ENCODE measurements at regions not wholly inside any gene's neighbourhood (a gene's known extent, or its start where the extent isn't known, plus 50 kb on each side); places are given as distances from the start of the nearest gene placed in this dataset.

- Histone ChIP-seq H2AFZ (no peak overlapping the region), H3K27ac (no peak overlapping the region), H4K20me1 (ENCODE audit: insufficient read depth) (no peaks in the 10 kb centered on the region), H3K79me2 (ENCODE audit: insufficient read depth) (no peaks in the 10 kb centered on the region), H3K36me3 (ENCODE audit: low read depth) (no peaks in the 10 kb centered on the region), H3K9me3 (ENCODE audit: low read depth) (no peaks in the 10 kb centered on the region), H3K9ac (no peak overlapping the region), H3K4me2 (ENCODE audit: unreplicated experiment) (no peak overlapping the region), H3K4me1 (ENCODE audit: insufficient read depth) (no peaks in the 10 kb centered on the region), H3K9me2 (ENCODE audit: insufficient read depth) (no peaks in the 10 kb centered on the region), H3F3A (ENCODE audit: insufficient read depth) (no peaks in the 10 kb centered on the region), H3K4me3 (no peak overlapping the region), H3K27me3 (replicated peaks; ENCODE audit: insufficient read depth) (no peaks in the 10 kb centered on the region)
- in situ Hi-C loops (cut with MboI) = no loop called here
- DNase-seq = no peak
- no peak for TF ChIP-seq EZH2 (IDR thresholded peaks at IDR 0.05; ENCODE audit: insufficient read depth, poor library complexity, severe bottlenecking)
- TF ChIP-seq EZH2phosphoT487 (IDR thresholded peaks at IDR 0.05; ENCODE audit: insufficient read depth, low read depth) = no peak
- WGBS, 2 experiments (ENCODE audit: low coverage in 1 of 2, low lambda C conversion rate in 2 of 2, missing lambda C conversion rate in 2 of 2) = 66 to 78% methylated on average over 2 of the region's 2 CpGs
These were observed 637.1 kb upstream of the RIOK2 start for GRCh38 chr5:97820138-97820537.

- no peak for DNase-seq
- H3K9me2 ChIP-seq (ENCODE audit: insufficient read depth) = no peaks in the 10 kb centered on the region
These were observed 649.7 kb upstream of the RIOK2 start for GRCh38 chr5:97832645-97833296.

GRCh38 chr5:97834561-97834960 is 651.5 kb upstream of the RIOK2 start:
- peaks cover 8% of the 10 kb centered on the region for H3K27me3 ChIP-seq (replicated peaks; ENCODE audit: insufficient read depth)
- no peaks in the 10 kb centered on the region for H3K9me3 ChIP-seq (ENCODE audit: low read depth)
- H4K20me1 ChIP-seq (ENCODE audit: insufficient read depth) = no peaks in the 10 kb centered on the region
- H3K9ac ChIP-seq = no peak overlapping the region
- H3K79me2 ChIP-seq (ENCODE audit: insufficient read depth) = no peaks in the 10 kb centered on the region
- no peak overlapping the region for H3K4me3 ChIP-seq
- H2AFZ ChIP-seq = no peak overlapping the region
- no peak overlapping the region for H3K27ac ChIP-seq
- H3K4me2 ChIP-seq (ENCODE audit: unreplicated experiment) = no peak overlapping the region
- H3K36me3 ChIP-seq (ENCODE audit: low read depth) = no peaks in the 10 kb centered on the region
- no peaks in the 10 kb centered on the region for H3K9me2 ChIP-seq (ENCODE audit: insufficient read depth)
- WGBS, 2 experiments (ENCODE audit: low coverage in 1 of 2, low lambda C conversion rate in 2 of 2, missing lambda C conversion rate in 2 of 2) = 94 to 98% methylated on average over 1 of the region's 1 CpG
- no peak for DNase-seq
- in situ Hi-C loops (cut with MboI) = no loop called here
- H3F3A ChIP-seq (ENCODE audit: insufficient read depth) = peaks cover 4% of the 10 kb centered on the region; the same call in 1 of the 2 replicates
- no peak for TF ChIP-seq EZH2 (IDR thresholded peaks at IDR 0.05; ENCODE audit: insufficient read depth, poor library complexity, severe bottlenecking)
- no peak for TF ChIP-seq EZH2phosphoT487 (IDR thresholded peaks at IDR 0.05; ENCODE audit: insufficient read depth, low read depth)
- H3K4me1 ChIP-seq (ENCODE audit: insufficient read depth) = peaks cover 18% of the 10 kb centered on the region

More at GRCh38 chr5:97832645-97833296, 649.7 kb upstream of the RIOK2 start:
- 71 to 72% methylated on average over 2 of the region's 2 CpGs for WGBS, 2 experiments (ENCODE audit: low coverage in 1 of 2, low lambda C conversion rate in 2 of 2, missing lambda C conversion rate in 2 of 2)
- H2AFZ ChIP-seq = no peak overlapping the region
- H3K9me3 ChIP-seq (ENCODE audit: low read depth) = no peaks in the 10 kb centered on the region
- H3K4me3 ChIP-seq = no peak overlapping the region
- H3K79me2 ChIP-seq (ENCODE audit: insufficient read depth) = no peaks in the 10 kb centered on the region
- no peak for TF ChIP-seq EZH2 (IDR thresholded peaks at IDR 0.05; ENCODE audit: insufficient read depth, poor library complexity, severe bottlenecking)
- TF ChIP-seq EZH2phosphoT487 (IDR thresholded peaks at IDR 0.05; ENCODE audit: insufficient read depth, low read depth) = no peak
- H3K4me2 ChIP-seq (ENCODE audit: unreplicated experiment) = no peak overlapping the region
- H3K27me3 ChIP-seq (replicated peaks; ENCODE audit: insufficient read depth) = peaks cover 8% of the 10 kb centered on the region
- no peak overlapping the region for H3K27ac ChIP-seq
- no peaks in the 10 kb centered on the region for H3F3A ChIP-seq (ENCODE audit: insufficient read depth)
- H3K36me3 ChIP-seq (ENCODE audit: low read depth) = no peaks in the 10 kb centered on the region
- H3K9ac ChIP-seq = no peak overlapping the region
- in situ Hi-C loops (cut with MboI) = no loop called here
- no peaks in the 10 kb centered on the region for H4K20me1 ChIP-seq (ENCODE audit: insufficient read depth)
- H3K4me1 ChIP-seq (ENCODE audit: insufficient read depth) = peaks cover 1% of the 10 kb centered on the region; the same call in 1 of the 2 replicates

- no peak overlapping the region for H2AFZ ChIP-seq
- peaks cover 8% of the 10 kb centered on the region for H3K27me3 ChIP-seq (replicated peaks; ENCODE audit: insufficient read depth)
- DNase-seq = no peak
- H3K9ac ChIP-seq = no peak overlapping the region
- no peak for TF ChIP-seq EZH2phosphoT487 (IDR thresholded peaks at IDR 0.05; ENCODE audit: insufficient read depth, low read depth)
- TF ChIP-seq EZH2 (IDR thresholded peaks at IDR 0.05; ENCODE audit: insufficient read depth, poor library complexity, severe bottlenecking) = no peak
- H3K4me3 ChIP-seq = no peak overlapping the region
- H3K4me2 ChIP-seq (ENCODE audit: unreplicated experiment) = no peak overlapping the region
- WGBS, 2 experiments (ENCODE audit: low coverage in 1 of 2, low lambda C conversion rate in 2 of 2, missing lambda C conversion rate in 2 of 2) = 94 to 100% methylated on average over 1 of the region's 1 CpG
- H3K9me2 ChIP-seq (ENCODE audit: insufficient read depth) = no peaks in the 10 kb centered on the region
- H4K20me1 ChIP-seq (ENCODE audit: insufficient read depth) = no peaks in the 10 kb centered on the region
- in situ Hi-C loops (cut with MboI) = no loop called here
- peaks cover 23% of the 10 kb centered on the region for H3K4me1 ChIP-seq (ENCODE audit: insufficient read depth)
- no peaks in the 10 kb centered on the region for H3K79me2 ChIP-seq (ENCODE audit: insufficient read depth)
- H3F3A ChIP-seq (ENCODE audit: insufficient read depth) = peaks cover 4% of the 10 kb centered on the region; the same call in 1 of the 2 replicates
- H3K36me3 ChIP-seq (ENCODE audit: low read depth) = no peaks in the 10 kb centered on the region
- H3K27ac ChIP-seq = no peak overlapping the region
- no peaks in the 10 kb centered on the region for H3K9me3 ChIP-seq (ENCODE audit: low read depth)
These were observed 652.1 kb upstream of the RIOK2 start for GRCh38 chr5:97835112-97835511.

Data from GM23248 (cell line).